ENCODE measurements at regions not wholly inside any gene's neighbourhood (a gene's known extent, or its start where the extent isn't known, plus 50 kb on each side); places are given as distances from the start of the nearest gene placed in this dataset.
A peak's percentile ranks its signal among the peaks of the same experiment; 100 is the strongest.
"Not testable (repeated sequence)": the region's sequence is repeated elsewhere in the genome, so short reads cannot be mapped to it uniquely, and the experiment has no call there.

DNA sequence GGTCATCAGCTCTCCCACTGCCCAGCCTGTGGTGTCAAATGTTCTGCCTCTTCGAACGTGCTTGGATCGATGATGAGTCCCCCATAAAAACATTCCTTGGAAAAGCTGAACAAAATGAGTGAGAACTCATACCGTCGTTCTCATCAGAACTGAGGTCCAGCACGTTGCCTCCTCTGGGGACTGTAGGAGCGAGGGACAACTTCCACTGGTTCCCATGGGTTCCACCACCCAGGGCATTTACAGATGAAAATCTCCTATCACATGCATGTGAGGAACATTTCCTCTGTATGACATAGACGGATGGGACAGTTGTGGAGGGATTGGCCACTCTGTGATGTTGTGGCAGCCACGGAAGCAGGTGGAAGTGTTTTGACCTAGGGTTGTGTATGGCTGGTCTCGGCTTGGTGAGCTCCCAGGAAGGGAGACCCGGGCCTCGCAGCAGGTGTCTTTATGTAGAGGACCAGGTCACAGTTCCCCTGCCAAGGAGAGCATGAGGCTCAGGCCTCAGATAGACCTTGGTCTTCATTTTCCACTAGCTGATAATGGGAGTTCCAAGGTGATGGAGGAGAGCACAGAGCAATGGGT lies 113.0 kb downstream of the SNRPN start:
- no peak for DNase-seq

- no peak for DNase-seq
These were observed 113.9 kb downstream of the SNRPN start for GRCh38 chr15:25068696-25069095.

DNA sequence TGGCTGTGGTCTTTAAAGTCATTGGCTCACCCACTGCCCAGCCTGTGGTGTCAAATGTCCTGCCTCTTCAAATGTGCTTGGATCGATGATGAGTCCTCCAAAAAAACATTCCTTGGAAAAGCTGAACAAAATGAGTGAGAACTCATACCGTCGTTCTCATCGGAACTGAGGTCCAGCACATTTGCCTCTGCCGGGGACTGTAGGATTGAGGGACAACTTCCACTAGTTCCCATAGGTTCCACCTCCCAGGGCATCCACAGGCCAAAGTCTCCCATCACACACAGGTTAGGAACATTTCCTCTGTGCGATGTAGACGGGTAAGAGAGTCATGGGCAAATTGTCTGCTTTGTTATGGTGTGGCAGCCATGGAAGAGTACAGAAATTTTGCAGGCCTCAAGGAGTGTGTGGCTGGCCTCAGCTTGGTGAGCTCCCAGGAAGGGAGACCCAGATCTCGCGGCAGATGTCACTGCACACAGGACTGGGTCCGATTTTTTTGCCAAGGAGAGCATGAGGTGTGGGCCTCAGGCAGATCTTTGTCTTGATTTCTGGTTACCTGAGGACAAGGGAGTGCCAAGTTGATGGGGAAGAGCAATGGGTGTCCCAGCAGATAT lies 115.7 kb downstream of the SNRPN start:
- no peak for DNase-seq

DNA sequence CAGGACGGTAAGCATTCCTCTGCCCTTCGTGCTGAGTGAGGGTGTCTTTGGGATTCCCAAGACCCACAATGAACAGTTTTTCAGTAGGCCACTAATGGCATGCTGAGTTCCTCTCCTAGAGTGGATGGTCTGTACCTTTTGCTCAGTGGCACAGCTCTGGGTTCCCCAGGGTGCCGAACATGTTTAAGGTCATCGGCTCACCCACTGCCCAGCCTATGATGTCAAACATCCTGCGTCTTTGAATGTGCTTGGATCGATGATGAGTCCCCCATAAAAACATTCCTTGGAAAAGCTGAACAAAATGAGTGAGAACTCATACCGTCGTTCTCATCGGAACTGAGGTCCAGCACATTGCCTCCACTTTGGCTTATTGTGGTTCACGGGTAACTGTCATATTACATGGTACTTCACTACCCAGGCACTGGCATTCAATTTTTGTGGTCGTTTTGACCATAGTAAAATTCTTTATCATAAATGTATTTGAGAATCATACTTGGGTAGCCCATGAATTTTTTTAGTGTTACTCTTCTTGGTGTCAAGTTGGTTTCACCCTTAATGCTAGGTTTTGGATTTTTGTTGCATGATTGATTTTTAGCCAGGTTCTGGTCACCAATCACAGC lies 118.2 kb downstream of the SNRPN start:
- DNase-seq: no peak

DNA sequence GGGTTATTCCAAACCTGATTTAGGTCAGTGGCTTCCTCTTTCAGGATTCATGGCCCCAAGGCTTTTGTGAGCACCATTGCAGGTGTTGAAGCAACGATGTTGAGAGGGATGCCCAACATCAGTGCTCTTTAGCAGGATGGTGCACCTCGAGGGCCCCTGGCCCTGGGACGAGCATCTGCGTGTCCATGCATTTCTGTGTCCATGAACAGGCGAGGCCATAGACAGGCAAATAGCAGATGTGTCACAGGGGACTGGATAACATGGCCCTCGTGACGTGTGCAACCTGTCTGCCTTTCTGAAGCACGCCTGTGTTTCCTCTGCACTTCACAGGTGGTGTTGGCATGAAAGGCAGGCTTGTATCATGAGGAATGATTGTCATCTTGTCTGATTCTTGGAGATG lies 132.3 kb downstream of the SNRPN start:
- DNase-seq: no peak

- DNase-seq: no peak
These were observed 133.5 kb downstream of the SNRPN start for GRCh38 chr15:25088261-25088790.

DNA sequence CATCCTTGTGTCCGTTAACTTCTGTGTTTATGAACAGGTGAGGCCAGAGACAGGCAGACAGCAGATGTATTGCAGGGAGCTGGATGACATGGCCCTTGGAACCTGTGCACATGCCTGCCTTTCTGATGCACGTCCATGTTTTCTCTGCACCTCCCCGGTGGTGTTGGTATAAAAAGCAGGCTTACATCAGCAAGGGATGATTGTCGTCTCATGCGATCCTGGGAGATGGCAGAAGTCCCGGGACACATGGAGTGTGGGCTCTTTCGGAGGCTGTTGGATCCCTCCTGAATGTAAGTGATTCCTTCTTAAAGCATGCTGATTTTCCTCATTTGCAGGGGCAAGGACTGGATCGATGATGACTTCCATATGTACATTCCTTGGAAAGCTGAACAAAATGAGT lies 134.8 kb downstream of the SNRPN start:
- no peak for DNase-seq

DNA sequence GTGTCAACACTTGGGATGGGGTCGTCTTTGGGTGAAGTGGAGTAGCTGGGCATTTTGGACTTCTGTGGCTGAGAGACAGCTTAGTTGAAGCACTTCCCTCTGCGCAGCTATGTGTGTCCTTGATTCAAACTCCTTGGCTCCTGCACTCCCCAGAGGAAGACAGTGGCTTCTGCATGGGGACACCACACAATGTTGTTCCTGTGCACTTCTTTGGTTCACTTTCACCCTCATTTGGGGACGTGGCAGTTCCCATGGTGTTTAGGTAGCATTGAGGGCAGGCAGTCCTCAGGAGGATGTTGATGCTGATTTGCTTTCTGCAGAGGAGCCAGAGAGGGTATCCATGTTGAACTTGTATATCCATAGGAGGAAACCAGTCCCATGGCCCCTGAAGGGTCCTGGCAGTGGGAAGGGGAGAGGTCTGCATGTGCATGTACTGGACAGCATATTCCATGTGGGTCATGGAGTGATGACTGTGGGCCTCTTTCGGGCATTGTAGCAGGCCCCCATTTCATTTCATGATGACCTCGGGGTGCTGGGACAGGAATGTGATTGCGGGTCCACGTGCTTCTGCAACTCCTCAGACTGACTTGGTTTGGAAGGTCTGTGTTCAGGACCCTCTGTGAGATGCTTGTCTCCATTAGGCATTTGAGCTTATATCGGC lies 135.4 kb downstream of the SNRPN start:
- no peak for DNase-seq

GRCh38 chr15:25091421-25092158 lies 136.8 kb downstream of the SNRPN start:
- no peak for DNase-seq

- no peak for DNase-seq
These were observed 137.9 kb downstream of the SNRPN start for GRCh38 chr15:25092661-25093060.

DNA sequence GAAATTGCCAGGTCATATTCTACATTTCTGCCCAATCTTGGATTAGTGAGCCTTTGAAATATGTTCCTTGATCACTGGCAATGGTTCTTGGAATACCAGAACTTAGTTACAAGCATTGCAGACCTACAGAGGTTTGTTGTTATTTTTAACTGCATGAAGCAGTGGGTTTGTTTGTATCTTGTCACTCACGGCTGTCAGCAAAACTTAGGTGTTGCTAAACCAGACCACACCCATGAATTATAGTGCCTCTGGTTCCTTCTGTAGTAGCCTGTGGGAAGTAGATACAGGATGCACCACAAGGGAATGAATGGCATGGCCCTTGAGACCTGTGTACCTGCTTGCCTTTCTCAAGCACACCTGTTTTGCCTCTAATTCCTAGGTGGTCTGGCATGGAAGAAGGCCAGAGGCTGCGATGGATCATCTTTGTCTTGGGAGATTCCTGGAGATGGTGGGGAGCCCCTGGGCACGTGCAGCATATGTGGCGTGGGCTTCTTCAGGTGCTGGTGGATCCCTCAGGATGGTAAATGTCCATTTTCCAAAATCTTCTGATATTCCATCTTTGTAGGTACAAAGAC lies 138.8 kb downstream of the SNRPN start:
- DNase-seq: no peak

- no peak for DNase-seq
These were observed 139.3 kb downstream of the SNRPN start for GRCh38 chr15:25094066-25094465.

- DNase-seq: no peak
These were observed 139.7 kb downstream of the SNRPN start for GRCh38 chr15:25094519-25094918.

GRCh38 chr15:25095179-25095578 lies 140.4 kb downstream of the SNRPN start:
- DNase-seq: no peak

DNA sequence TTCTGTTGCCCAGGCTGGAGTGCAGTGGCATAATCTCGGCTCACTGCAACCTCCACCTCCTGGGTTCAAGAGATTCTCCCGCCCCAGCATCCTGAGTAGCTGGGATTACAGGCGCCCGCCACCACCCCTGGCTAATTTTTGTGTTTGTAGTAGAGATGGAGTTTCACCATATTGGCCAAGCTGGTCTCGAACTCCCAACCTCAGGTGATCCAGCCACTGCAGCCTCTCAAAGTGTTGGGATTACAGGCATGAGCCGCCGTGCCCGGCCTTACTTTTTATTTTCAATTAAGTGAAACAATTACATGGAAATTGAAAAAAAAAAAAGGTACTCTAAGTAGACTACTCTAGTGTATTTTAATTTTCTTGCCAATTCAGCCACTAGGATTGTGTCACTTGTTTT lies 145.2 kb downstream of the SNRPN start:
- DNase-seq: not testable (repeated sequence)

- no peak for DNase-seq
These were observed 151.4 kb downstream of the SNRPN start for GRCh38 chr15:25106209-25106608.

DNA sequence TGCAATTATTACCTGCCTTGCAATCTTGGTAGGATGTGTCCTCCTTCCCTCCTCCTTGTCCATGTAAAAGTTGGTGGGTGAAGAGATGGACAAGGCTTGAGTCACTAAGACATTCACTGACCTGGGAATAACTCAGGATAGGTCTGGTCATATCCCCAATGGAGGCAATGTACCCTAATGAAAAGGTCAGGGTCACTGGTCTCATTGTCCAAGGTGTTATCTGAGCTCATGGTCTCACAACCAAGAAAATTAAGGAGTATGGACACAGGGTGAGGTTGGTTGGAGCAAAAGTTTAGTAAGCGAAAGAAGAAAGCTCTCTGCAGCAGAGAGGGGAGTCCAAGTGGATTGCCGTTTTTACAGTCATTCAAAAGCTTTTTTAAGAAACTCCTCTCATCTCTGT lies 179.0 kb downstream of the SNRPN start:
- no peak for DNase-seq

DNA sequence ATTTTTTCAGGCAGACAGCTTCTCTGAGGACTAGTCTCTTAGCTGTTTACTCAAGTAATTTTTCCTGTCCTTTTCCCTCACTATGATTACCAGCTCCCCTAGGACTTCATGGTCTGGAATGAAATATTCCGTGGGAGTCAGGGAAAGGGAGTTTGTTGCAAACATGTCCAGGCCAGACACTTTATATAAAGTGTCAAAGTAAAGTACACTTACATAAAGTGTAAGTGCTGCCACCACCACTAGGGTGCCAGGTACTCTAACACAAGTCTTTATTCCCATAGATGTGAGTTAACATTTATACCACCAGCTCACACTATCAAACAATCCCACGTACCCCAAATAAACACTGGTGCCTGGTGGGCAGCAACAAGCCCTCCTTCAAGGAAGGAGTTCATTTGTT lies 179.8 kb downstream of the SNRPN start:
- DNase-seq: no peak

GRCh38 chr15:25136119-25136518 lies 181.3 kb downstream of the SNRPN start:
- peak; percentile 3 for DNase-seq

GRCh38 chr15:25137013-25137412 lies 182.2 kb downstream of the SNRPN start:
- no peak for DNase-seq

DNA sequence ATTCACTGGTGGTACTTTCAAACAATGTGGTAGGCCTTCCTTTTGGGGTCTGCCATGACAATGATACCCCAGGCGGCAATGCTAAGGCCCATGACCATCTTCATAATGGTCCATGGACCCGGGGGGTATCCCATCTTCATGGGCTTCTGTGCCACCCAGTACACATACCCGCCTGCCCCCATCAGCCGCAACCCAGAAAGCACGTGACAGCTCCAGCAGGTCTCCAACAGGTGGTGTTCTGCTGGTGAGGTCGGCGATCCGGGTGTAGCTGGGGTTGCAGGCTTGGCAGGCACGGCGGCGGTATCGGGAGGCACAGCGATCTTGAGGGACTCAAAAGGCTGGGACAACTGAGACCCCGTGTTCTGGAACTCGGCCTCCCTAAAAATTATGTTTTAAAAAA lies 214.5 kb downstream of the SNRPN start:
- no peak for DNase-seq

GRCh38 chr15:25170113-25170731 lies 215.4 kb downstream of the SNRPN start:
- no peak for DNase-seq

GRCh38 chr15:25170781-25171110 lies 216.0 kb downstream of the SNRPN start:
- DNase-seq: no peak

All from eye (tissue), 1 donor.